ENCODE measurements at regions not wholly inside any gene's neighbourhood (a gene's known extent, or its start where the extent isn't known, plus 50 kb on each side); places are given as distances from the start of the nearest gene placed in this dataset.

- TF ChIP-seq CTCF (IDR thresholded peaks at IDR 0.05) (no peak), EP300 (IDR thresholded peaks at IDR 0.05) (no peak)
Measured at GRCh38 chr2:11100130-11100529, 55.1 kb upstream of the SLC66A3 start.

Measured in gastroesophageal sphincter (tissue), 3 donors.